ENCODE measurements at regions not wholly inside any gene's neighbourhood (a gene's known extent, or its start where the extent isn't known, plus 50 kb on each side); places are given as distances from the start of the nearest gene placed in this dataset.

DNA sequence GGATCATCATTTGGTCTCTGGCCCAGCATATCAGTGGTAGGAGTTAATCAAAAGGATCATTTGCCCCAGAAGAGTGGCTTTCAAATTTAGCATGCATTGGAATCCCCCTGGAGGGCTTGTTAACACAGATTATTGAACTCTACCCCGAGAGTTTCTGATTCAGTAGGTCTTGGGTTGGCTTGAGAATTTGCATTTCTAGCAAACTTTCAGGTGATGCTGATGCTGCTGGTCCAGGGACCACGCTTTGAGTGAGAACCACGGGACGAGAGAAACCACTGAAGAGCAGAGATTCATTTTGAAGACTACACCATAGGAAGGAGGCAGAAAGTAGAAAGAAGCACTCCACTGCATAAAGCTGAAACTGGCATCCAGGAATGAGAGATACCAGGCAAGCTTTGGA lies 81.3 kb upstream of the DUSP10 start:
- no peaks in the 10 kb centered on the region for H3F3A ChIP-seq (ENCODE audit: low read depth)
- H3K4me1 ChIP-seq (ENCODE audit: insufficient read depth, low read length, poor library complexity, severe bottlenecking): peaks cover 21% of the 10 kb centered on the region
- no peaks in the 10 kb centered on the region for H4K20me1 ChIP-seq (ENCODE audit: insufficient read depth, low read length, poor library complexity, severe bottlenecking)
- no peak overlapping the region for H2AFZ ChIP-seq (ENCODE audit: low read length)
- H3K4me2 ChIP-seq (ENCODE audit: low read depth, low read length, poor library complexity, severe bottlenecking): no peak overlapping the region
- no peak for TF ChIP-seq EZH2phosphoT487 (IDR thresholded peaks at IDR 0.05; ENCODE audit: borderline replicate concordance)
- TF ChIP-seq, protein P1, sequence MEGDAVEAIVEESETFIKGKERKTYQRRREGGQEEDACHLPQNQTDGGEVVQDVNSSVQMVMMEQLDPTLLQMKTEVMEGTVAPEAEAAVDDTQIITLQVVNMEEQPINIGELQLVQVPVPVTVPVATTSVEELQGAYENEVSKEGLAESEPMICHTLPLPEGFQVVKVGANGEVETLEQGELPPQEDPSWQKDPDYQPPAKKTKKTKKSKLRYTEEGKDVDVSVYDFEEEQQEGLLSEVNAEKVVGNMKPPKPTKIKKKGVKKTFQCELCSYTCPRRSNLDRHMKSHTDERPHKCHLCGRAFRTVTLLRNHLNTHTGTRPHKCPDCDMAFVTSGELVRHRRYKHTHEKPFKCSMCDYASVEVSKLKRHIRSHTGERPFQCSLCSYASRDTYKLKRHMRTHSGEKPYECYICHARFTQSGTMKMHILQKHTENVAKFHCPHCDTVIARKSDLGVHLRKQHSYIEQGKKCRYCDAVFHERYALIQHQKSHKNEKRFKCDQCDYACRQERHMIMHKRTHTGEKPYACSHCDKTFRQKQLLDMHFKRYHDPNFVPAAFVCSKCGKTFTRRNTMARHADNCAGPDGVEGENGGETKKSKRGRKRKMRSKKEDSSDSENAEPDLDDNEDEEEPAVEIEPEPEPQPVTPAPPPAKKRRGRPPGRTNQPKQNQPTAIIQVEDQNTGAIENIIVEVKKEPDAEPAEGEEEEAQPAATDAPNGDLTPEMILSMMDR (conservative IDR thresholded peaks at IDR 0.05; ENCODE audit: low read length): no peak
- no peaks in the 10 kb centered on the region for H3K27me3 ChIP-seq (ENCODE audit: insufficient read depth, low read length, poor library complexity, severe bottlenecking)
- H3K79me2 ChIP-seq (ENCODE audit: insufficient read depth, low read length): no peaks in the 10 kb centered on the region
- H3K9me2 ChIP-seq (replicated peaks; ENCODE audit: low read depth, low read length): no peaks in the 10 kb centered on the region
- no peak overlapping the region for H3K4me3 ChIP-seq (ENCODE audit: low read length, poor library complexity, severe bottlenecking)
- H3K9me3 ChIP-seq (ENCODE audit: insufficient read depth, low read depth, low read length): no peaks in the 10 kb centered on the region
- H3K36me3 ChIP-seq (ENCODE audit: insufficient read depth, low read length): no peaks in the 10 kb centered on the region
- no peak overlapping the region for H3K9ac ChIP-seq (ENCODE audit: low read depth, low read length, poor library complexity, severe bottlenecking)

DNA sequence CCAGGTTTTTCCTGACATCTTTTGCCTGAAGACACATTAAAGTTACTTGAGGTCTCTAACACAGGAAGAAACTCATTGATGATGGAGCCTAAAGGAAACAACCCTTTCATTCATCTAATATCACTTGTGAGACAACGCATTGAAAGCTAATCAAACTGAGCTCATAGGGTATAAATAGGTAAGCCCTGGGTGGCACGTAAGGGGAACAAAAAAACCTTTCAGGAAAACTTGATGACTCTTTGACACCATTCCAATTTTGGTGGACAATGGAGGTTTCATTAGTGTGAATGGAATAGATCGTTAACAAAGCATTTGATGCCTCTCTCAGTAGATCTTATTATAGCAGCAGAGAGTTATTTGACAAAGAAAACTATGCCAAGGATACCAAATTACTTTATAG lies 80.7 kb upstream of the DUSP10 start:
- H2AFZ ChIP-seq (ENCODE audit: low read length): no peak overlapping the region
- H3K79me2 ChIP-seq (ENCODE audit: insufficient read depth, low read length): no peaks in the 10 kb centered on the region
- no peak overlapping the region for H3K4me2 ChIP-seq (ENCODE audit: low read depth, low read length, poor library complexity, severe bottlenecking)
- peaks cover 16% of the 10 kb centered on the region for H3K4me1 ChIP-seq (ENCODE audit: insufficient read depth, low read length, poor library complexity, severe bottlenecking)
- no peaks in the 10 kb centered on the region for H3K9me3 ChIP-seq (ENCODE audit: insufficient read depth, low read depth, low read length)
- TF ChIP-seq EZH2phosphoT487 (IDR thresholded peaks at IDR 0.05; ENCODE audit: borderline replicate concordance): no peak
- TF ChIP-seq, protein P1 (conservative IDR thresholded peaks at IDR 0.05; ENCODE audit: low read length): no peak
- H3K27me3 ChIP-seq (ENCODE audit: insufficient read depth, low read length, poor library complexity, severe bottlenecking): no peaks in the 10 kb centered on the region
- no peak overlapping the region for H3K9ac ChIP-seq (ENCODE audit: low read depth, low read length, poor library complexity, severe bottlenecking)
- no peaks in the 10 kb centered on the region for H3K9me2 ChIP-seq (replicated peaks; ENCODE audit: low read depth, low read length)
- H3K36me3 ChIP-seq (ENCODE audit: insufficient read depth, low read length): no peaks in the 10 kb centered on the region
- no peak overlapping the region for H3K4me3 ChIP-seq (ENCODE audit: low read length, poor library complexity, severe bottlenecking)
- no peaks in the 10 kb centered on the region for H3F3A ChIP-seq (ENCODE audit: low read depth)
- H4K20me1 ChIP-seq (ENCODE audit: insufficient read depth, low read length, poor library complexity, severe bottlenecking): no peaks in the 10 kb centered on the region

DNA sequence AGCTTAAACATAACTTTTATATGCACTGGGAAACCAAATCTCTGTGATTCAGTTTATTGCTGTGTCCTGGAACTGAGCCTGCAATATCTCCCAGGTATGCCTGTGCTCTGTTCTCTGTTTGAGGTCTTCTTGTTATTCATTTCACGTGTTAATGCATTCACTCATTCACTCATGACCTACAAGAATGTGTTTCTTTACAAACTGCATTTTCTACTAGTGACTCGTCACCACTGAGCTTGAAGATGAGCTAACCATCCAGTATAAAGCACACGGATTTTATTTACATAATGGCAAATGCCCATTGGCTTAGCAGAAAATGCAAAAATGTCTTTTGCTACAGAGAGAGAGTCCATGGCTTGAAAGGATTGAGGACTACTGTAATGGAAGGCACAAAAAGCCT lies 75.0 kb upstream of the DUSP10 start:
- Histone ChIP-seq H3K9me3 (ENCODE audit: insufficient read depth, low read depth, low read length) (no peaks in the 10 kb centered on the region), H3K79me2 (ENCODE audit: insufficient read depth, low read length) (no peaks in the 10 kb centered on the region), H3K4me3 (ENCODE audit: low read length, poor library complexity, severe bottlenecking) (no peak overlapping the region), H3F3A (ENCODE audit: low read depth) (no peaks in the 10 kb centered on the region), H3K27me3 (ENCODE audit: insufficient read depth, low read length, poor library complexity, severe bottlenecking) (no peaks in the 10 kb centered on the region), H3K4me1 (ENCODE audit: insufficient read depth, low read length, poor library complexity, severe bottlenecking) (no peaks in the 10 kb centered on the region), H4K20me1 (ENCODE audit: insufficient read depth, low read length, poor library complexity, severe bottlenecking) (no peaks in the 10 kb centered on the region), H3K36me3 (ENCODE audit: insufficient read depth, low read length) (no peaks in the 10 kb centered on the region), H3K9ac (ENCODE audit: low read depth, low read length, poor library complexity, severe bottlenecking) (no peak overlapping the region), H2AFZ (ENCODE audit: low read length) (no peak overlapping the region), H3K9me2 (replicated peaks; ENCODE audit: low read depth, low read length) (no peaks in the 10 kb centered on the region), H3K4me2 (ENCODE audit: low read depth, low read length, poor library complexity, severe bottlenecking) (no peak overlapping the region)
- no peak for TF ChIP-seq EZH2phosphoT487 (IDR thresholded peaks at IDR 0.05; ENCODE audit: borderline replicate concordance)
- TF ChIP-seq, protein P1 (conservative IDR thresholded peaks at IDR 0.05; ENCODE audit: low read length): no peak
